Panc1 (cell line): ENCODE measurements at regions not wholly inside any gene's neighbourhood (a gene's known extent, or its start where the extent isn't known, plus 50 kb on each side); places are given as distances from the start of the nearest gene placed in this dataset.

Source experiments
- CTCF ChIP-seq: fragments of 450-650 bp; IDR thresholded peaks from 2 replicates; pipeline ENCODE4 v1.5.1; 2017; ENCODE audit warnings: mild to moderate bottlenecking
- POLR2AphosphoS5 ChIP-seq: IDR thresholded peaks from 2 replicates; pipeline ENCODE4 v1.6.1; 2012; ENCODE audit warnings: mild to moderate bottlenecking, low read depth, low read length, moderate library complexity
- SIN3A ChIP-seq: IDR thresholded peaks from 2 replicates; pipeline ENCODE4 v1.6.1; 2012; ENCODE audit warnings: low read depth, mild to moderate bottlenecking, low read length, moderate library complexity, borderline replicate concordance; ENCODE audit not compliant: insufficient read depth
- TCF7L2 ChIP-seq: IDR thresholded peaks from 2 replicates; pipeline ENCODE4 v1.6.1; 2011; ENCODE audit warnings: mild to moderate bottlenecking, low read depth, low read length, inconsistent platforms

GRCh38 chr7:110470420-110470819 lies 620.5 kb upstream of the LRRN3 start:
- TF ChIP-seq CTCF = no peak
- TF ChIP-seq SIN3A = no peak
- TF ChIP-seq POLR2AphosphoS5 = no peak
- no peak for TF ChIP-seq TCF7L2
